ENCODE measurements at regions not wholly inside any gene's neighbourhood (a gene's known extent, or its start where the extent isn't known, plus 50 kb on each side); places are given as distances from the start of the nearest gene placed in this dataset.

DNA sequence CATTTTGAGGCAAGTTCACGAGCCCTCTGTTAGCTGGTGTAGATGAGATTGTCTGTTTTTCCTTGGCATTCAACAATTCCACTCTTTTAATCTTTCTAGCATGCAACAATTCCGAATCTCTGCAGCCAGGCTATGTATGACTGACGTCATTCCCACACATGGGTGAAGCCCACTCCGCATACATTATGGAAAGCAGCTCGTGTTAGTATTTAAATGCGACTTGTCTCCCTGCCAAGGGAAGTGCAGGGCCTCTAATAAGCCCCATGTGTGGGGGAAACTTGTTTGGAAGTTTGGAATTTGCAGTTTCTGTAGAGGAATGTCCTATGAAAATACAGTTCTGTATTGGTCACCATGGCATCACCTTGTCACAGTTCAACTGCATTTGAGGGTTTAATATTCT is 146.0 kb upstream of the FBXL7 start:
- TF ChIP-seq, protein P1, sequence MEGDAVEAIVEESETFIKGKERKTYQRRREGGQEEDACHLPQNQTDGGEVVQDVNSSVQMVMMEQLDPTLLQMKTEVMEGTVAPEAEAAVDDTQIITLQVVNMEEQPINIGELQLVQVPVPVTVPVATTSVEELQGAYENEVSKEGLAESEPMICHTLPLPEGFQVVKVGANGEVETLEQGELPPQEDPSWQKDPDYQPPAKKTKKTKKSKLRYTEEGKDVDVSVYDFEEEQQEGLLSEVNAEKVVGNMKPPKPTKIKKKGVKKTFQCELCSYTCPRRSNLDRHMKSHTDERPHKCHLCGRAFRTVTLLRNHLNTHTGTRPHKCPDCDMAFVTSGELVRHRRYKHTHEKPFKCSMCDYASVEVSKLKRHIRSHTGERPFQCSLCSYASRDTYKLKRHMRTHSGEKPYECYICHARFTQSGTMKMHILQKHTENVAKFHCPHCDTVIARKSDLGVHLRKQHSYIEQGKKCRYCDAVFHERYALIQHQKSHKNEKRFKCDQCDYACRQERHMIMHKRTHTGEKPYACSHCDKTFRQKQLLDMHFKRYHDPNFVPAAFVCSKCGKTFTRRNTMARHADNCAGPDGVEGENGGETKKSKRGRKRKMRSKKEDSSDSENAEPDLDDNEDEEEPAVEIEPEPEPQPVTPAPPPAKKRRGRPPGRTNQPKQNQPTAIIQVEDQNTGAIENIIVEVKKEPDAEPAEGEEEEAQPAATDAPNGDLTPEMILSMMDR (conservative IDR thresholded peaks at IDR 0.05 in 1 of 2, IDR thresholded peaks at IDR 0.05 in 1 of 2; ENCODE audit: low read depth in 1 of 2, low read length in 2 of 2): no peak
- TF ChIP-seq EZH2 (IDR thresholded peaks at IDR 0.05; ENCODE audit: low read length, missing control alignments): no peak
